ENCODE measurements at regions not wholly inside any gene's neighbourhood (a gene's known extent, or its start where the extent isn't known, plus 50 kb on each side); places are given as distances from the start of the nearest gene placed in this dataset.
"Not testable (repeated sequence)": the region's sequence is repeated elsewhere in the genome, so short reads cannot be mapped to it uniquely, and the experiment has no call there.

GRCh38 chr12:70008944-70009343 lies 183.9 kb downstream of the MYRFL start:
- DNase-seq (ENCODE audit: low read depth in 2 of 2), result no peak

- DNase-seq (ENCODE audit: low read depth in 2 of 2), result no peak
Observed at GRCh38 chr12:70011353-70011752, 186.3 kb downstream of the MYRFL start.

GRCh38 chr12:70013016-70013415 lies 188.0 kb downstream of the MYRFL start:
- DNase-seq (ENCODE audit: low read depth in 2 of 2), result not testable (repeated sequence)

- no peak for DNase-seq (ENCODE audit: low read depth in 2 of 2)
Observed at GRCh38 chr12:70028515-70028914, 203.5 kb downstream of the MYRFL start.

- DNase-seq (ENCODE audit: low read depth in 2 of 2), result no peak
Observed at GRCh38 chr12:70028918-70029317, 203.9 kb downstream of the MYRFL start.

- DNase-seq (ENCODE audit: low read depth in 2 of 2), result no peak
Observed at GRCh38 chr12:70031046-70031445, 206.0 kb downstream of the MYRFL start.

- DNase-seq (ENCODE audit: low read depth in 2 of 2), result peak; percentile 73 to 77
Observed at GRCh38 chr12:70032076-70032475, 207.0 kb downstream of the MYRFL start.

GRCh38 chr12:70033310-70033709 lies 208.3 kb downstream of the MYRFL start:
- no peak for DNase-seq (ENCODE audit: low read depth in 2 of 2)

- DNase-seq (ENCODE audit: low read depth in 2 of 2), result peak in 1 of 2 experiments; percentile 7
Observed at GRCh38 chr12:70040141-70040540, 203.1 kb upstream of the CNOT2 start.

GRCh38 chr12:70042675-70043074 lies 200.6 kb upstream of the CNOT2 start:
- DNase-seq (ENCODE audit: low read depth in 2 of 2), result no peak

GRCh38 chr12:70043490-70044138 lies 199.6 kb upstream of the CNOT2 start:
- no peak for DNase-seq (ENCODE audit: low read depth in 2 of 2)

GRCh38 chr12:70044167-70044566 lies 199.1 kb upstream of the CNOT2 start:
- DNase-seq (ENCODE audit: low read depth in 2 of 2), result peak in 1 of 2 experiments; percentile 15

- peak; percentile 61 to 64 for DNase-seq (ENCODE audit: low read depth in 2 of 2)
Observed at GRCh38 chr12:70045036-70045435, 198.2 kb upstream of the CNOT2 start.

- DNase-seq (ENCODE audit: low read depth in 2 of 2), result no peak
Observed at GRCh38 chr12:70045514-70045913, 197.7 kb upstream of the CNOT2 start.

GRCh38 chr12:70048521-70049250 lies 194.5 kb upstream of the CNOT2 start:
- no peak for DNase-seq (ENCODE audit: low read depth in 2 of 2)

- DNase-seq (ENCODE audit: low read depth in 2 of 2), result no peak
Observed at GRCh38 chr12:70049596-70050360, 193.5 kb upstream of the CNOT2 start.

- peak in 1 of 2 experiments; percentile 19 for DNase-seq (ENCODE audit: low read depth in 2 of 2)
Observed at GRCh38 chr12:70052476-70052875, 190.8 kb upstream of the CNOT2 start.

- peak; percentile 54 for DNase-seq (ENCODE audit: low read depth in 2 of 2)
Observed at GRCh38 chr12:70052931-70053497, 190.2 kb upstream of the CNOT2 start.

GRCh38 chr12:70059373-70059772 lies 183.9 kb upstream of the CNOT2 start:
- no peak for DNase-seq (ENCODE audit: low read depth in 2 of 2)

- no peak for DNase-seq (ENCODE audit: low read depth in 2 of 2)
Observed at GRCh38 chr12:70060634-70061033, 182.6 kb upstream of the CNOT2 start.

GRCh38 chr12:70068743-70069142 lies 174.5 kb upstream of the CNOT2 start:
- DNase-seq (ENCODE audit: low read depth in 2 of 2), result no peak
